ENCODE measurements at regions not wholly inside any gene's neighbourhood (a gene's known extent, or its start where the extent isn't known, plus 50 kb on each side); places are given as distances from the start of the nearest gene placed in this dataset.

- no peaks in the 10 kb centered on the region for H3K4me1 ChIP-seq (ENCODE audit: control insufficient read depth in 1 of 2, insufficient read depth in 2 of 2, low read length in 2 of 2)
- no peak for DNase-seq
- H3K23ac ChIP-seq (ENCODE audit: low read length), result no peak overlapping the region
- no peak overlapping the region for H3K14ac ChIP-seq (ENCODE audit: low read length)
- no peaks in the 10 kb centered on the region for H3K79me2 ChIP-seq (ENCODE audit: control insufficient read depth, insufficient read depth, low read length, poor library complexity)
- H3K27ac ChIP-seq (ENCODE audit: low read depth, low read length), result no peak overlapping the region
- no peak overlapping the region for H4K12ac ChIP-seq (ENCODE audit: low read depth, low read length)
- no peaks in the 10 kb centered on the region for H3K79me1 ChIP-seq (ENCODE audit: low read length)
- H2AK5ac ChIP-seq (ENCODE audit: low read length), result no peak overlapping the region
- no peak overlapping the region for H3K4me3 ChIP-seq (ENCODE audit: low read depth, low read length)
- no peak overlapping the region for H2BK12ac ChIP-seq (ENCODE audit: low read length)
- H3K18ac ChIP-seq (ENCODE audit: low read length), result no peak overlapping the region
- H3K4ac ChIP-seq (ENCODE audit: low read depth, low read length), result no peak overlapping the region
- no peak overlapping the region for H3K4me2 ChIP-seq (ENCODE audit: low read length)
- peaks cover 6% of the 10 kb centered on the region for H3K9me3 ChIP-seq (ENCODE audit: insufficient read depth, low read depth, low read length)
- WGBS (ENCODE audit: extremely low coverage, insufficient coverage, insufficient read length), result no CpG with 5 or more reads among the region's 1 CpG
- no peak overlapping the region for H2AFZ ChIP-seq (ENCODE audit: insufficient read depth, low read length, poor library complexity)
- no peak overlapping the region for H4K8ac ChIP-seq (ENCODE audit: low read depth, low read length)
- no peak overlapping the region for H4K91ac ChIP-seq (ENCODE audit: low read depth, low read length)
- no peak overlapping the region for H3K9ac ChIP-seq (ENCODE audit: low read length)
- no peak overlapping the region for H2BK5ac ChIP-seq (ENCODE audit: low read depth, low read length, poor library complexity)
- no peak overlapping the region for H2BK120ac ChIP-seq (ENCODE audit: insufficient read depth, low read length, poor library complexity)
- H3K27me3 ChIP-seq (ENCODE audit: insufficient read depth, low read length), result no peaks in the 10 kb centered on the region
- H3K36me3 ChIP-seq (ENCODE audit: control insufficient read depth in 1 of 2, insufficient read depth in 2 of 2, low read length in 2 of 2), result no peaks in the 10 kb centered on the region
These were observed 126.6 kb upstream of the SPACA1 start for GRCh38 chr6:87921034-87921433.

- WGBS (ENCODE audit: extremely low coverage, insufficient coverage, insufficient read length), result no CpG with 5 or more reads among the region's 3 CpGs
- Histone ChIP-seq H4K12ac (ENCODE audit: low read depth, low read length) (no peak overlapping the region), H3K36me3 (ENCODE audit: control insufficient read depth in 1 of 2, insufficient read depth in 2 of 2, low read length in 2 of 2) (no peaks in the 10 kb centered on the region), H3K9ac (ENCODE audit: low read length) (no peak overlapping the region), H3K27me3 (ENCODE audit: insufficient read depth, low read length) (no peaks in the 10 kb centered on the region), H3K79me2 (ENCODE audit: control insufficient read depth, insufficient read depth, low read length, poor library complexity) (no peaks in the 10 kb centered on the region), H2AFZ (ENCODE audit: insufficient read depth, low read length, poor library complexity) (no peak overlapping the region), H3K18ac (ENCODE audit: low read length) (no peak overlapping the region), H3K9me3 (ENCODE audit: insufficient read depth, low read depth, low read length) (peaks cover 6% of the 10 kb centered on the region), H3K4ac (ENCODE audit: low read depth, low read length) (no peak overlapping the region), H2BK12ac (ENCODE audit: low read length) (no peak overlapping the region), H2BK120ac (ENCODE audit: insufficient read depth, low read length, poor library complexity) (no peak overlapping the region), H3K4me1 (ENCODE audit: control insufficient read depth in 1 of 2, insufficient read depth in 2 of 2, low read length in 2 of 2) (no peaks in the 10 kb centered on the region), H4K8ac (ENCODE audit: low read depth, low read length) (no peak overlapping the region), H4K91ac (ENCODE audit: low read depth, low read length) (no peak overlapping the region), H3K4me3 (ENCODE audit: low read depth, low read length) (no peak overlapping the region), H3K79me1 (ENCODE audit: low read length) (no peaks in the 10 kb centered on the region), H2BK5ac (ENCODE audit: low read depth, low read length, poor library complexity) (no peak overlapping the region), H2AK5ac (ENCODE audit: low read length) (no peak overlapping the region), H3K23ac (ENCODE audit: low read length) (no peak overlapping the region), H3K4me2 (ENCODE audit: low read length) (no peak overlapping the region), H3K14ac (ENCODE audit: low read length) (no peak overlapping the region), H3K27ac (ENCODE audit: low read depth, low read length) (no peak overlapping the region)
- DNase-seq, result no peak
These were observed 127.4 kb upstream of the SPACA1 start for GRCh38 chr6:87920245-87920644.

GRCh38 chr6:87919416-87919815 is 128.2 kb upstream of the SPACA1 start:
- Histone ChIP-seq H2BK12ac (ENCODE audit: low read length) (no peak overlapping the region), H4K91ac (ENCODE audit: low read depth, low read length) (no peak overlapping the region), H3K4me3 (ENCODE audit: low read depth, low read length) (no peak overlapping the region), H3K14ac (ENCODE audit: low read length) (no peak overlapping the region), H3K36me3 (ENCODE audit: control insufficient read depth in 1 of 2, insufficient read depth in 2 of 2, low read length in 2 of 2) (no peaks in the 10 kb centered on the region), H3K4ac (ENCODE audit: low read depth, low read length) (no peak overlapping the region), H4K8ac (ENCODE audit: low read depth, low read length) (no peak overlapping the region), H3K27ac (ENCODE audit: low read depth, low read length) (no peak overlapping the region), H2AK5ac (ENCODE audit: low read length) (no peak overlapping the region), H4K12ac (ENCODE audit: low read depth, low read length) (no peak overlapping the region), H3K27me3 (ENCODE audit: insufficient read depth, low read length) (no peaks in the 10 kb centered on the region), H2BK5ac (ENCODE audit: low read depth, low read length, poor library complexity) (no peak overlapping the region), H3K9me3 (ENCODE audit: insufficient read depth, low read depth, low read length) (peaks cover 6% of the 10 kb centered on the region), H3K79me1 (ENCODE audit: low read length) (no peaks in the 10 kb centered on the region), H3K79me2 (ENCODE audit: control insufficient read depth, insufficient read depth, low read length, poor library complexity) (no peaks in the 10 kb centered on the region), H3K23ac (ENCODE audit: low read length) (no peak overlapping the region), H2AFZ (ENCODE audit: insufficient read depth, low read length, poor library complexity) (no peak overlapping the region), H3K4me2 (ENCODE audit: low read length) (no peak overlapping the region), H3K18ac (ENCODE audit: low read length) (no peak overlapping the region), H2BK120ac (ENCODE audit: insufficient read depth, low read length, poor library complexity) (no peak overlapping the region), H3K9ac (ENCODE audit: low read length) (no peak overlapping the region), H3K4me1 (ENCODE audit: control insufficient read depth in 1 of 2, insufficient read depth in 2 of 2, low read length in 2 of 2) (no peaks in the 10 kb centered on the region)
- no CpG with 5 or more reads among the region's 1 CpG for WGBS (ENCODE audit: extremely low coverage, insufficient coverage, insufficient read length)
- DNase-seq, result no peak

- peaks cover 6% of the 10 kb centered on the region for H3K9me3 ChIP-seq (ENCODE audit: insufficient read depth, low read depth, low read length)
- H2BK120ac ChIP-seq (ENCODE audit: insufficient read depth, low read length, poor library complexity), result no peak overlapping the region
- no peak overlapping the region for H3K14ac ChIP-seq (ENCODE audit: low read length)
- H3K18ac ChIP-seq (ENCODE audit: low read length), result no peak overlapping the region
- H3K79me1 ChIP-seq (ENCODE audit: low read length), result no peaks in the 10 kb centered on the region
- H3K79me2 ChIP-seq (ENCODE audit: control insufficient read depth, insufficient read depth, low read length, poor library complexity), result no peaks in the 10 kb centered on the region
- no peak overlapping the region for H4K8ac ChIP-seq (ENCODE audit: low read depth, low read length)
- H2BK5ac ChIP-seq (ENCODE audit: low read depth, low read length, poor library complexity), result no peak overlapping the region
- no peak overlapping the region for H2AK5ac ChIP-seq (ENCODE audit: low read length)
- H3K9ac ChIP-seq (ENCODE audit: low read length), result no peak overlapping the region
- no peak overlapping the region for H3K4me2 ChIP-seq (ENCODE audit: low read length)
- H3K4me3 ChIP-seq (ENCODE audit: low read depth, low read length), result no peak overlapping the region
- H4K12ac ChIP-seq (ENCODE audit: low read depth, low read length), result no peak overlapping the region
- no peak overlapping the region for H2AFZ ChIP-seq (ENCODE audit: insufficient read depth, low read length, poor library complexity)
- no CpG with 5 or more reads among the region's 1 CpG for WGBS (ENCODE audit: extremely low coverage, insufficient coverage, insufficient read length)
- no peak overlapping the region for H3K23ac ChIP-seq (ENCODE audit: low read length)
- H3K4ac ChIP-seq (ENCODE audit: low read depth, low read length), result no peak overlapping the region
- no peak overlapping the region for H4K91ac ChIP-seq (ENCODE audit: low read depth, low read length)
- H3K4me1 ChIP-seq (ENCODE audit: control insufficient read depth in 1 of 2, insufficient read depth in 2 of 2, low read length in 2 of 2), result no peaks in the 10 kb centered on the region
- no peak overlapping the region for H3K27ac ChIP-seq (ENCODE audit: low read depth, low read length)
- H3K36me3 ChIP-seq (ENCODE audit: control insufficient read depth in 1 of 2, insufficient read depth in 2 of 2, low read length in 2 of 2), result no peaks in the 10 kb centered on the region
- DNase-seq, result no peak
- H2BK12ac ChIP-seq (ENCODE audit: low read length), result no peak overlapping the region
- no peaks in the 10 kb centered on the region for H3K27me3 ChIP-seq (ENCODE audit: insufficient read depth, low read length)
These were observed 128.6 kb upstream of the SPACA1 start for GRCh38 chr6:87919001-87919400.
